HCT116 (cell line): ENCODE measurements at regions not wholly inside any gene's neighbourhood (a gene's known extent, or its start where the extent isn't known, plus 50 kb on each side); places are given as distances from the start of the nearest gene placed in this dataset.
A peak's percentile ranks its signal among the peaks of the same experiment; 100 is the strongest.

Source experiments
- ATAC-seq: fragments of 200-7000 bp; cut with Tn5 transposase; 2 replicates; pipeline ENCODE4 v1.9.1; 2020; ENCODE audit warnings: mild to moderate bottlenecking, moderate library complexity
- BruUV-seq: library from RNA; stranded (reverse); fragments of 400-500 nt; replicated peaks from 2 replicates; lab custom pipeline; 2021; lab: Mats Ljungman, UMichigan
- CTCF ChIA-PET: fragments of 300-600 bp; sonication (Branson Sonifier 250); formaldehyde crosslinking; loops from one replicate; lab custom pipeline; 2021; ENCODE audit warnings: antibody characterized with exemption; lab: Charles Lee
- POLR2A ChIA-PET: fragments of 300-600, 350-600 bp; sonication (Branson Sonifier 250); formaldehyde crosslinking; loops from one replicate; lab custom pipeline; 2021; ENCODE audit warnings: antibody characterized with exemption; lab: Charles Lee
- RAD21 ChIA-PET, 2 experiments: fragments of 300-600 bp; sonication (Branson Sonifier 250); formaldehyde crosslinking; loops; one replicate each; lab custom pipeline; 2023; ENCODE audit warnings: low total read pairs in 2 of 2; ENCODE audit not compliant: uncharacterized antibody in 2 of 2, unreplicated experiment in 2 of 2, low non-redundant PET in 1 of 2; lab: Charles Lee
- DNase-seq: peaks from one replicate; pipeline ENCODE4 v3.0.0-alpha.2; 2010; ENCODE audit warnings: low read depth, low spot score
- H2AFZ ChIP-seq: fragments of 200-600 bp; shearing (Covaris generic), sonication (generic); 2 replicates; pipeline ENCODE4 v1.6.1; 2017; ENCODE audit warnings: low read depth, mixed run types, mixed read lengths, antibody characterized with exemption, low read length; ENCODE audit not compliant: poor library complexity, severe bottlenecking
- H3K27ac ChIP-seq: 2 replicates; pipeline ENCODE4 v1.5.1; 2012; ENCODE audit warnings: low read depth, low read length
- H3K27me3 ChIP-seq: fragments of 200-600 bp; sonication (generic); 2 replicates; pipeline ENCODE4 v1.6.1; 2016; ENCODE audit warnings: mixed run types, low read length, mixed read lengths; ENCODE audit not compliant: insufficient read depth
- H3K36me3 ChIP-seq, 2 experiments: fragments of 200-500 bp in 1 of 2; fragments of 200-600 bp in 1 of 2; sonication (Bioruptor generic) in 1 of 2; sonication (generic) in 1 of 2; 2 replicates each; pipeline versions ENCODE4 v1.5.1 to v1.6.1; 2014 to 2016; ENCODE audit warnings: low read length in 2 of 2, inconsistent platforms in 1 of 2, mixed read lengths in 1 of 2, mixed run types in 1 of 2; ENCODE audit not compliant: insufficient read depth in 2 of 2, control insufficient read depth in 1 of 2
- H3K4me1 ChIP-seq, 2 experiments: fragments of 200-600 bp in 1 of 2; sonication (generic) in 1 of 2; 2 replicates each; pipeline versions ENCODE4 v1.5.1 to v1.6.1; 2012 to 2017; ENCODE audit warnings: low read length in 2 of 2, inconsistent platforms in 1 of 2, mild to moderate bottlenecking in 1 of 2, mixed read lengths in 1 of 2, mixed run types in 1 of 2, moderate library complexity in 1 of 2; ENCODE audit not compliant: insufficient read depth in 2 of 2, control insufficient read depth in 1 of 2
- H3K4me2 ChIP-seq: fragments of 200-600 bp; sonication (generic); 2 replicates; pipeline ENCODE4 v1.6.1; 2017; ENCODE audit warnings: mixed run types, low read length, mixed read lengths
- H3K4me3 ChIP-seq, 2 experiments: fragments of 200-600 bp in 1 of 2; sonication (generic) in 1 of 2; replicated peaks in 1 of 2; 2 replicates each; pipeline ENCODE4 v1.5.1; 2011 to 2016; ENCODE audit warnings: low read length in 2 of 2, control low read depth in 1 of 2, low read depth in 1 of 2, mild to moderate bottlenecking in 1 of 2, mixed read lengths in 1 of 2, mixed run types in 1 of 2
- H3K79me2 ChIP-seq: fragments of 200-600 bp; sonication (generic); 2 replicates; pipeline ENCODE4 v1.6.1; 2017; ENCODE audit warnings: mild to moderate bottlenecking, mixed run types, low read length, moderate library complexity, mixed read lengths; ENCODE audit not compliant: insufficient read depth
- H3K9ac ChIP-seq: fragments of 200-600 bp; sonication (generic); 2 replicates; pipeline ENCODE4 v1.6.1; 2016; ENCODE audit warnings: low read length, mixed read lengths
- H3K9me2 ChIP-seq: fragments of 200-600 bp; sonication (generic), shearing (Covaris generic); 2 replicates; pipeline ENCODE4 v1.6.1; 2017; ENCODE audit warnings: mixed run types, mild to moderate bottlenecking, moderate library complexity; ENCODE audit not compliant: insufficient read depth
- H3K9me3 ChIP-seq, 2 experiments: fragments of 200-500 bp in 1 of 2; fragments of 200-600 bp in 1 of 2; sonication (Bioruptor generic) in 1 of 2; sonication (generic) in 1 of 2; 2 replicates each; pipeline ENCODE4 v1.6.1; 2014 to 2017; ENCODE audit warnings: low read length in 2 of 2, mixed read lengths in 2 of 2, inconsistent platforms in 1 of 2, low read depth in 1 of 2, mild to moderate bottlenecking in 1 of 2, mixed run types in 1 of 2, moderate library complexity in 1 of 2; ENCODE audit not compliant: control insufficient read depth in 1 of 2, insufficient read depth in 1 of 2
- H4K20me1 ChIP-seq: fragments of 200-600 bp; sonication (generic), shearing (Covaris generic); 2 replicates; pipeline ENCODE4 v1.6.1; 2017; ENCODE audit warnings: mixed run types, mild to moderate bottlenecking, moderate library complexity; ENCODE audit not compliant: insufficient read depth
- ATF3 ChIP-seq: IDR thresholded peaks from 2 replicates; pipeline ENCODE4 v1.6.1; 2012
- CBX3 ChIP-seq: IDR thresholded peaks from 2 replicates; pipeline ENCODE4 v1.6.1; 2012; ENCODE audit warnings: low read depth
- REST ChIP-seq: IDR thresholded peaks from 2 replicates; pipeline ENCODE4 v1.6.1; 2012; ENCODE audit warnings: low read depth
- SRF ChIP-seq: IDR thresholded peaks from 2 replicates; pipeline ENCODE4 v1.6.1; 2012; ENCODE audit warnings: low read depth
- YY1 ChIP-seq: IDR thresholded peaks from 2 replicates; pipeline ENCODE4 v1.6.1; 2011; ENCODE audit warnings: low read length, low read depth, moderate library complexity, mild to moderate bottlenecking; ENCODE audit not compliant: insufficient replicate concordance; ENCODE audit errors: extremely low read depth
- intact Hi-C: fragments of 100-400 bp; cut with micrococcal nuclease; formaldehyde crosslinking; loops from 2 replicates; pipeline ENCODE4 v1.10.0; 2022

GRCh38 chr3:147554332-147554731, 145.2 kb downstream of the ZIC1 start:
- no TSS peak for BruUV-seq
- intact Hi-C loops = no loop called here
- no peaks in the 10 kb centered on the region for H3K9me2 ChIP-seq
- no peak overlapping the region for H3K4me3 ChIP-seq
- no peak overlapping the region for H3K27ac ChIP-seq
- H2AFZ ChIP-seq = peak overlapping the region; percentile 76
- ChIA-PET CTCF (no interaction called here), POLR2A (no interaction called here), RAD21 (no interaction called here)
- no peaks in the 10 kb centered on the region for H3K4me1 ChIP-seq
- no peak overlapping the region for H3K4me2 ChIP-seq
- H3K9ac ChIP-seq = no peak overlapping the region
- ATAC-seq (no peak), DNase-seq (no peak)
- no peaks in the 10 kb centered on the region for H3K9me3 ChIP-seq
- H3K27me3 ChIP-seq = no peaks in the 10 kb centered on the region
- no peaks in the 10 kb centered on the region for H3K79me2 ChIP-seq
- H3K36me3 ChIP-seq = no peaks in the 10 kb centered on the region
- H4K20me1 ChIP-seq = no peaks in the 10 kb centered on the region
- no peak for TF ChIP-seq YY1
- no peak for TF ChIP-seq ATF3
- no peak for TF ChIP-seq SRF
- no peak for TF ChIP-seq REST
- TF ChIP-seq CBX3 = no peak

- BruUV-seq = no TSS peak
- H3K4me3 ChIP-seq = no peak overlapping the region
- CTCF ChIA-PET = interaction anchor here (1.3 kb wide), 1 partner anchor 44 kb away, joined by 4 read pairs; no protein-coding TSS in a partner anchor
- DNase-seq (no peak), ATAC-seq (no peak)
- no peaks in the 10 kb centered on the region for H4K20me1 ChIP-seq
- no peak overlapping the region for H2AFZ ChIP-seq
- H3K79me2 ChIP-seq = no peaks in the 10 kb centered on the region
- POLR2A ChIA-PET = no interaction called here
- RAD21 ChIA-PET = no interaction called here
- H3K9me3 ChIP-seq = no peaks in the 10 kb centered on the region
- H3K4me2 ChIP-seq = no peak overlapping the region
- no peak for TF ChIP-seq CBX3
- H3K36me3 ChIP-seq = no peaks in the 10 kb centered on the region
- no peak overlapping the region for H3K9ac ChIP-seq
- no peaks in the 10 kb centered on the region for H3K9me2 ChIP-seq
- no peaks in the 10 kb centered on the region for H3K27me3 ChIP-seq
- intact Hi-C loops = no loop called here
- H3K4me1 ChIP-seq = no peaks in the 10 kb centered on the region
- no peak overlapping the region for H3K27ac ChIP-seq
These were observed 163.8 kb downstream of the ZIC1 start for GRCh38 chr3:147572970-147573340.
